LNCaP clone FGC (cell line): ENCODE measurements at regions not wholly inside any gene's neighbourhood (a gene's known extent, or its start where the extent isn't known, plus 50 kb on each side); places are given as distances from the start of the nearest gene placed in this dataset.
"Not testable (repeated sequence)": the region's sequence is repeated elsewhere in the genome, so short reads cannot be mapped to it uniquely, and the experiment has no call there.

Source experiments
- DNase-seq: peaks from one replicate; pipeline ENCODE4 v3.0.0-alpha.2; 2011; ENCODE audit warnings: low read depth
- H3K4me3 ChIP-seq: 2 replicates; pipeline ENCODE4 v1.5.1; 2011; ENCODE audit warnings: mild to moderate bottlenecking, low read depth, low read length, control low read depth
- TF ChIP-seq, protein P1 (sequence below): IDR thresholded peaks from 2 replicates; pipeline ENCODE4 v1.5.1; 2012; ENCODE audit warnings: mild to moderate bottlenecking; ENCODE audit not compliant: control insufficient read depth, insufficient read depth; ENCODE audit errors: extremely low read depth

DNA sequence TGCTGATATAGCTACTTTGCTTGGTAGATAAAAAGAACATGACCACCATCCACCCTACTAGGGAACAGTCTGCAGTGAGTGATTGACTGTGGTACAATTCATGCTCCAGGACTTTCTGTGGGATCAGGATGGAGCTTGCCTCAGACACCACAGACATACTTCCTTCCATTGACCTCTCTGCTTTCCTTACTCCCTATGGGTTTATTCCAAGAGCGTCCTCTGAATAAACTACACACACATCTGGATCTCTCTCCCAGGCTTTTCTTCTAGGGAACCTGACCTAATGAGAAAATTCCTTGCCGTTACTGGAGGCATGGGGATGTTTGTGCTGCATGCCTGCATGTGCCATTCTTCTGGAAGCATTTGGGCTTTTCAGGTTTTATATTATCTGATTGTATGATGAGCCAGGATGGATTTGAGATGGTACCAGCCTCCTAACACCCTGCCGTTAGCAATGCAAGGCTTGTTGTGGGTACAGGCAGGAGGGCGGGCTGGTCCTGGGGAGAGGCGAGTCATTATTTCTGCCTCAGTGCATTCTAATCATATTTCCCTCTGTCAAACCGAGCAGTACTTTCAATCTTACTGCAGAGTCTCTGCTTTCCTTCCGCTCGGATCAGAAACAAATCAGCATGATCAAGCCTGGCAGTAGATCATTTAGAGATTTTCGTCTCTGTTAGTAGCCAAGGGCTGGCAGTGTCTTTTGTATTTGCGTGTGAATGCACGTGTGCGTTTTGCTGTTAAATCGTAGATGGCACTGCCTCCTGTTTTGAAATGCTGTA, 279.2 kb downstream of the PDCD6IP start:
- TF ChIP-seq, protein P1, sequence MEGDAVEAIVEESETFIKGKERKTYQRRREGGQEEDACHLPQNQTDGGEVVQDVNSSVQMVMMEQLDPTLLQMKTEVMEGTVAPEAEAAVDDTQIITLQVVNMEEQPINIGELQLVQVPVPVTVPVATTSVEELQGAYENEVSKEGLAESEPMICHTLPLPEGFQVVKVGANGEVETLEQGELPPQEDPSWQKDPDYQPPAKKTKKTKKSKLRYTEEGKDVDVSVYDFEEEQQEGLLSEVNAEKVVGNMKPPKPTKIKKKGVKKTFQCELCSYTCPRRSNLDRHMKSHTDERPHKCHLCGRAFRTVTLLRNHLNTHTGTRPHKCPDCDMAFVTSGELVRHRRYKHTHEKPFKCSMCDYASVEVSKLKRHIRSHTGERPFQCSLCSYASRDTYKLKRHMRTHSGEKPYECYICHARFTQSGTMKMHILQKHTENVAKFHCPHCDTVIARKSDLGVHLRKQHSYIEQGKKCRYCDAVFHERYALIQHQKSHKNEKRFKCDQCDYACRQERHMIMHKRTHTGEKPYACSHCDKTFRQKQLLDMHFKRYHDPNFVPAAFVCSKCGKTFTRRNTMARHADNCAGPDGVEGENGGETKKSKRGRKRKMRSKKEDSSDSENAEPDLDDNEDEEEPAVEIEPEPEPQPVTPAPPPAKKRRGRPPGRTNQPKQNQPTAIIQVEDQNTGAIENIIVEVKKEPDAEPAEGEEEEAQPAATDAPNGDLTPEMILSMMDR, result no peak
- DNase-seq, result no peak
- H3K4me3 ChIP-seq, result no peak overlapping the region

DNA sequence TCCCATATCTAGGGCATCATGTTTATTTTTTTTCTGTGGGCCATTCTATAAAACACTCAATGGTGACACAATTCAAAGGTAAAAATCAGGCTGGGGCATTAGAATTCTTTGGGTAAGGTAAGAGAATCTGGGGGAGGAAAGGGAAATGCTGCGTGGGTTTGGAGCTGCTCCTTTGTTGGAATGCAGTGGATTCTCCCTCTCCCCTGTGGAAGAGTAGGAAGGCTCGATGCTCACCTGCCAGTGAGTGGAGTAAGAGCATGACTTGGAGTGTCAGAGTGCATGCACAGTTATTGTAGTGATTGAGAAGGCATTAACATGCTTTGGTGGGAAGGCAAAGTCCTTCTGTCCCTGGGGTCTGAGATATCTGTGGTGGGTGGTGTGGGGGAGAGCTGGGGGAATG, 280.0 kb downstream of the PDCD6IP start:
- H3K4me3 ChIP-seq, result no peak overlapping the region

DNA sequence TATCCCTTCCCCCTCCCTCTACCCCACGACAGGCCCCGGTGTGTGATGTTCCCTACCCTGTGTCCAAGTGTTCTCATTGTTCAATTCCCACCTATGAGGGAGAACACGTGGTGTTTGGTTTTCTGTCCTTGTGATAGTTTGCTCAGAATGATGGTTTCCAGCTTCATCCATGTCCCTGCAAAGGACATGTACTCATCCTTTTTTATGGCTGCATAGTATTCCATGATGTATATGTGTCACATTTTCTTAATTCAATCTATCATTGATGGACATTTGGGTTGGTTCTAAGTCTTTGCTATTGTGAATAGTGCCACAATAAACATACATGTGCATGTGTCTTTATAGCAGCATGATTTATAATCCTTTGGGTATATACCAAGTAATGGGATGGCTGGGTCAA, 281.4 kb downstream of the PDCD6IP start:
- not testable (repeated sequence) for DNase-seq, H3K4me3 ChIP-seq

More for the DNA sequence above, 280.0 kb downstream of the PDCD6IP start:
- TF ChIP-seq, protein P1, result no peak
- DNase-seq, result no peak

DNA sequence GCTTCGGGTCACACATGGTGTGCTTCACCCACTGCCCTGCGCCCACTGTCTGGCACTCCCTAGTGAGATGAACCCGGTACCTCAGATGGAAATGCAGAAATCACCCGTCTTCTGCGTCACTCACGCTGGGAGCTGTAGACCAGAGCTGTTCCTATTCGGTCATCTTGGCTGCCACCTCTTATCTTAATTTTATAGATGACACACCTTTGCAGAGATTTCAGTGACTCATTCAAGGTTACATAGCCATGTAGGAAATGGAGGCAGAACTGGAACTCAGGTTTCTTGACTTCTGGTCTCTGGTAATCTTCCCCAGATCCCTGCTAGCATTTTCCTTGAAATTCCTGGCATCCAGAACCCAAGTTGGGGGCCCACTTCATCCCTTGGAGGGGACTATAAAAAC, 291.9 kb downstream of the PDCD6IP start:
- not testable (repeated sequence) for H3K4me3 ChIP-seq, DNase-seq

DNA sequence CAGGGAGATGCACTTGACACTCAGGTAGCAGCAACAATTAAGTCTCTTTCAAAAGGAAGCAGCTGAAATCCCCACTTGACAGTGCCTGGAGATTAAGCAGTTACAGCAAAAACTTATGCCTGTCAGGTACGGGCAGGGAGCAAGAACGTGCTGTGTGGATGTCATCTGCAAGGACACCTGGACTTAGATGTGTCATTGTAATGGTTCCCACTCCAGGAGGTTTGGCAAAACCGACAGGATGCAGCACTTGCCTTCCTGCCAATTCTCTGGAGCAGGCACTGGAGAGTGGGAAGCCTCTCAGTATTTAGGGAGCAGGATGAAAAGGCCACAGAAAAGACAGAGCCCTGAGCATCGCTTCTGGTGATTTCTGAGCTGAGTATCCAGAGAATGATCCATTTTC, 292.4 kb downstream of the PDCD6IP start:
- TF ChIP-seq, protein P1, result no peak
- no peak for DNase-seq
- no peak overlapping the region for H3K4me3 ChIP-seq

DNA sequence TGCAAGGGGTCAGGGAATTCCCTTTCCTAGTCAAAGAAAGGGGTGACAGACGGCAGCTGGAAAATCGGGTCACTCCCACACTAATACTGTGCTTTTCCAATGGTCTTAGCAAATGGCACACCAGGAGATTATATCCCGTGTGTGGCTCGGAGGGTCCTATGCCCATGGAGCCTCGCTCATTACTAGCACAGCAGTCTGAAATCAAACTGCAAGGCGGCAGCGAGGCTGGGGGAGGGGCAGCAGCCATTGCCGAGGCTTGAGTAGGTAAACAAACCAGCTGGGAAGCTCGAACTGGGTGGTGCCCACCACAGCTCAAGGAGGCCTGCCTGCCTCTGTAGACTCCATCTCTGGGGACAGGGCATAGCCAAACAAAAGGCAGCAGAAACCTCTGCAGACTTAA, 295.9 kb downstream of the PDCD6IP start:
- not testable (repeated sequence) for DNase-seq, H3K4me3 ChIP-seq

DNA sequence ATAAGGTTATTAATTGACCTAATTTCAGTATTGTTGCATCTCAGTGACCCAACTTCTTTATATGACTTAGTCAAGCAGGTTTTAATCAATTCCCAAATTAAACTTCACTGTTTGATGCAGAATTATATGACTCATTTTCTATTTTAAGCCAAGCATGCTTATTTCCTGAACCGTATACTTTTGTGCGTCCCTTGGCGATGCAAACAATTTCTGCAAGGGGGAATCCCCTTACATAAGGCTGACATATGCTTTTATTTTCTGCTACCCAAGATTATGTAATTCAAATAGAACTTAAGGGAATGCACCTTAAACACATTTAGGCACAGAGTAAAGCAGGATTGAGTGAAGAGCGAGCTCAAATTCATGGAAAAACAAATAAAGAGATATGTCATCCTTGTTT, 303.9 kb downstream of the PDCD6IP start:
- no peak overlapping the region for H3K4me3 ChIP-seq
- no peak for DNase-seq
- TF ChIP-seq, protein P1, result no peak

DNA sequence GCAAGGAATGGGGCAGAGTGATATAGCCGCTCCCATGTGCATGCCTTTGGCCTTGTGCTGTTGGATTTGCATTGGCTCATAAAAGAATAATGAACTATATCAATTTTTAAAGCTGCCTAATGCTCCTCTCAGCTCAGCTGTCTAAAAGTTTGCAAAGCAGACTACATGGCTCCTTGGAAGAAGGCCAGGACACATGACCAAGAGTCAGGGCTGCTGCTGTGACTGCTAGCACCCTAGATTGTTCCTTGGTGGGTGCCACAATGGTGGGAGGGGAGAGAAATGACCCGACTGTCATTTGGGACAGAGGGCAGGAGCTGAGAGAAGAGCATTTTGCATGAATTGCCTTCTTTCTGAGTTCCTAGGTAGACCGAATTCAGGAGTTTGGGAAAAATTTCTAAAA, 307.9 kb downstream of the PDCD6IP start:
- DNase-seq, result no peak
- no peak overlapping the region for H3K4me3 ChIP-seq
- TF ChIP-seq, protein P1, result no peak

DNA sequence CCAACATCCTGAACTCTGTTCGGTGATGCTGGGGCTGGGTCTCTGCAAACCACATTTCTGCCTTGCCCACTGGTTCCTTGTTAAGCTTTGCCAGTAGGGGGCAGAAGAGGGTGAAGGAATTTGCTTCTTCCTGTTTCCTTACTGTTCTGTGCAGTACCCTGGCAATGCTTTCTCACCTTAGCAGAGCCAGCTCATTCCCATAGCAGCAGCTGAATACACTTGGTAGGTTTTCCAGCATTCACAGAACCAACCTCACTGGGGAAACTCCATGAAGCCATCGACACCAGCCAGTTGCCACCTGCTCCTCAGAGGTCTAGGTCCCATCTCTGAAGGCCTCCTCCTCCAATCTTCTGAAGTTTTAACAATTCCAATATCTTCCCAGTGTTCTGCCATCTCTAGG, 308.4 kb downstream of the PDCD6IP start:
- H3K4me3 ChIP-seq, result no peak overlapping the region
- DNase-seq, result peak; percentile 36
- TF ChIP-seq, protein P1, result peak; percentile 86
